ENCODE measurements at regions not wholly inside any gene's neighbourhood (a gene's known extent, or its start where the extent isn't known, plus 50 kb on each side); places are given as distances from the start of the nearest gene placed in this dataset.

GRCh38 chr4:14182148-14182547 is 554.6 kb upstream of the BOD1L1 start:
- no peak for TF ChIP-seq CTCF (conservative IDR thresholded peaks at IDR 0.05; ENCODE audit: control insufficient read depth, insufficient read depth, low read depth, low read length)
- H3K4me3 ChIP-seq (ENCODE audit: control insufficient read depth, low read depth, low read length), result no peak overlapping the region
- no peak for DNase-seq (ENCODE audit: low read depth)

GRCh38 chr4:14184265-14184664 is 556.7 kb upstream of the BOD1L1 start:
- H3K4me3 ChIP-seq (ENCODE audit: control insufficient read depth, low read depth, low read length), result no peak overlapping the region
- DNase-seq (ENCODE audit: low read depth), result peak; percentile 81
- no peak for TF ChIP-seq CTCF (conservative IDR thresholded peaks at IDR 0.05; ENCODE audit: control insufficient read depth, insufficient read depth, low read depth, low read length)

- no peak for TF ChIP-seq CTCF (conservative IDR thresholded peaks at IDR 0.05; ENCODE audit: control insufficient read depth, insufficient read depth, low read depth, low read length)
- no peak overlapping the region for H3K4me3 ChIP-seq (ENCODE audit: control insufficient read depth, low read depth, low read length)
- peak; percentile 20 for DNase-seq (ENCODE audit: low read depth)
These were observed 557.2 kb upstream of the BOD1L1 start for GRCh38 chr4:14184767-14185166.

GRCh38 chr4:14188214-14188613 is 560.7 kb upstream of the BOD1L1 start:
- no peak overlapping the region for H3K4me3 ChIP-seq (ENCODE audit: control insufficient read depth, low read depth, low read length)
- no peak for DNase-seq (ENCODE audit: low read depth)
- no peak for TF ChIP-seq CTCF (conservative IDR thresholded peaks at IDR 0.05; ENCODE audit: control insufficient read depth, insufficient read depth, low read depth, low read length)

- no peak for DNase-seq (ENCODE audit: low read depth)
- no peak for TF ChIP-seq CTCF (conservative IDR thresholded peaks at IDR 0.05; ENCODE audit: control insufficient read depth, insufficient read depth, low read depth, low read length)
- H3K4me3 ChIP-seq (ENCODE audit: control insufficient read depth, low read depth, low read length), result no peak overlapping the region
These were observed 566.1 kb upstream of the BOD1L1 start for GRCh38 chr4:14193601-14194000.

GRCh38 chr4:14196131-14196530 is 568.6 kb upstream of the BOD1L1 start:
- no peak overlapping the region for H3K4me3 ChIP-seq (ENCODE audit: control insufficient read depth, low read depth, low read length)
- no peak for TF ChIP-seq CTCF (conservative IDR thresholded peaks at IDR 0.05; ENCODE audit: control insufficient read depth, insufficient read depth, low read depth, low read length)
- peak; percentile 75 for DNase-seq (ENCODE audit: low read depth)

- no peak overlapping the region for H3K4me3 ChIP-seq (ENCODE audit: control insufficient read depth, low read depth, low read length)
- DNase-seq (ENCODE audit: low read depth), result no peak
- TF ChIP-seq CTCF (conservative IDR thresholded peaks at IDR 0.05; ENCODE audit: control insufficient read depth, insufficient read depth, low read depth, low read length), result no peak
These were observed 587.7 kb upstream of the BOD1L1 start for GRCh38 chr4:14215116-14215770.

Measured in fibroblast of mammary gland (primary cell).